Gastroesophageal sphincter (tissue), 3 donors: ENCODE measurements at regions not wholly inside any gene's neighbourhood (a gene's known extent, or its start where the extent isn't known, plus 50 kb on each side); places are given as distances from the start of the nearest gene placed in this dataset.

Experiments
- CTCF ChIP-seq, 4 experiments: fragments of 200-600 bp in 2 of 4; fragments of 450-650 bp in 2 of 4; sonication (generic) in 1 of 4; IDR thresholded peaks; one replicate each; pipeline ENCODE4 v1.5.1; 2017 to 2019; ENCODE audit warnings: antibody characterized with exemption in 4 of 4, mild to moderate bottlenecking in 2 of 4, moderate library complexity in 2 of 4
- POLR2A ChIP-seq, 2 donors: fragments of 450-650 bp; IDR thresholded peaks; one replicate each; pipeline ENCODE4 v1.6.1; 2017; ENCODE audit warnings: antibody characterized with exemption in 2 of 2, mild to moderate bottlenecking in 2 of 2, moderate library complexity in 1 of 2
- POLR2AphosphoS5 ChIP-seq: sonication (generic); formaldehyde crosslinking; IDR thresholded peaks from one replicate; pipeline ENCODE4 v1.6.1; 2017; ENCODE audit warnings: antibody characterized with exemption

GRCh38 chr7:17665029-17665428, 275.3 kb downstream of the SNX13 start:
- no peak for TF ChIP-seq CTCF (IDR thresholded peaks at IDR 0.05)
- no peak for TF ChIP-seq POLR2AphosphoS5
- no peak for TF ChIP-seq POLR2A (IDR thresholded peaks at IDR 0.05)
